ENCODE measurements at regions not wholly inside any gene's neighbourhood (a gene's known extent, or its start where the extent isn't known, plus 50 kb on each side); places are given as distances from the start of the nearest gene placed in this dataset.

- H3K4me3 Mint-ChIP-seq: no peak overlapping the region
- H3K27me3 Mint-ChIP-seq (ENCODE audit: low read depth): no peaks in the 10 kb centered on the region
- no peaks in the 10 kb centered on the region for H3K4me1 Mint-ChIP-seq
- peaks cover 30% of the 10 kb centered on the region for H3K9me3 Mint-ChIP-seq
- TF ChIP-seq KAT7 (CRISPR knock-in tag; IDR thresholded peaks at IDR 0.05; ENCODE audit: borderline replicate concordance): no peak
- no peak for TF ChIP-seq IRF1 (CRISPR knock-in tag; IDR thresholded peaks at IDR 0.05)
- TF ChIP-seq RORB (CRISPR knock-in tag; IDR thresholded peaks at IDR 0.05): no peak
- no peak for TF ChIP-seq SMAD4 (CRISPR knock-in tag; IDR thresholded peaks at IDR 0.05)
- no peak for TF ChIP-seq TEAD1 (CRISPR knock-in tag; IDR thresholded peaks at IDR 0.05)
- no peak for TF ChIP-seq ATF1 (CRISPR knock-in tag; IDR thresholded peaks at IDR 0.05)
- no peak for TF ChIP-seq FOXK1 (CRISPR knock-in tag; IDR thresholded peaks at IDR 0.05)
- TF ChIP-seq ATF6 (CRISPR knock-in tag; IDR thresholded peaks at IDR 0.05): no peak
- TF ChIP-seq NFATC4 (CRISPR knock-in tag; IDR thresholded peaks at IDR 0.05): no peak
- TF ChIP-seq CREM (CRISPR knock-in tag; IDR thresholded peaks at IDR 0.05): no peak
- H3K27ac Mint-ChIP-seq: no peak overlapping the region
- no peaks in the 10 kb centered on the region for H3K36me3 Mint-ChIP-seq
- DNase-seq (ENCODE audit: low spot score) (no peak), ATAC-seq (no peak)
- POLR2A ChIA-PET: no interaction called here
- CTCF ChIA-PET: no interaction called here
Observed at GRCh38 chr9:118721923-118722322, 647.3 kb downstream of the BRINP1 start.

- ChIA-PET CTCF (no interaction called here), POLR2A (no interaction called here)
- no peak overlapping the region for H3K4me3 Mint-ChIP-seq
- H3K9me3 Mint-ChIP-seq: peaks cover 29% of the 10 kb centered on the region
- H3K4me1 Mint-ChIP-seq: no peaks in the 10 kb centered on the region
- H3K27me3 Mint-ChIP-seq (ENCODE audit: low read depth): no peaks in the 10 kb centered on the region; the same call in 1 of the 2 replicates
- DNase-seq (ENCODE audit: low spot score) (no peak), ATAC-seq (no peak)
- peaks cover 8% of the 10 kb centered on the region for H3K36me3 Mint-ChIP-seq
- H3K27ac Mint-ChIP-seq: no peak overlapping the region
- TF ChIP-seq NFATC4 (CRISPR knock-in tag; IDR thresholded peaks at IDR 0.05): no peak
- no peak for TF ChIP-seq ZNF281 (CRISPR knock-in tag; IDR thresholded peaks at IDR 0.05)
- no peak for TF ChIP-seq NFYB (CRISPR knock-in tag; conservative IDR thresholded peaks at IDR 0.05; ENCODE audit: low read depth)
- no peak for TF ChIP-seq ATF1 (CRISPR knock-in tag; IDR thresholded peaks at IDR 0.05)
- no peak for TF ChIP-seq USF1 (CRISPR knock-in tag; IDR thresholded peaks at IDR 0.05)
Observed at GRCh38 chr9:118729981-118730380, 639.3 kb downstream of the BRINP1 start.

- Mint-ChIP-seq H3K36me3 (peaks cover 31% of the 10 kb centered on the region), H3K27me3 (ENCODE audit: low read depth) (no peaks in the 10 kb centered on the region; the same call in 1 of the 2 replicates), H3K9me3 (peaks cover 43% of the 10 kb centered on the region), H3K27ac (no peak overlapping the region), H3K4me1 (no peaks in the 10 kb centered on the region), H3K4me3 (no peak overlapping the region)
- ATAC-seq (no peak), DNase-seq (ENCODE audit: low spot score) (no peak)
- ChIA-PET CTCF (no interaction called here), POLR2A (no interaction called here)
- TF ChIP-seq ZNF512 (CRISPR knock-in tag; IDR thresholded peaks at IDR 0.05; ENCODE audit: borderline replicate concordance) (no peak), ETV6 (CRISPR knock-in tag; IDR thresholded peaks at IDR 0.05) (no peak), USF2 (CRISPR knock-in tag; IDR thresholded peaks at IDR 0.05) (no peak), SP1 (CRISPR knock-in tag; conservative IDR thresholded peaks at IDR 0.05) (no peak), NR1H2 (CRISPR knock-in tag; IDR thresholded peaks at IDR 0.05) (no peak), NFE2L1 (CRISPR knock-in tag; IDR thresholded peaks at IDR 0.05) (no peak), E2F1 (CRISPR knock-in tag; IDR thresholded peaks at IDR 0.05) (no peak)
Observed at GRCh38 chr9:118732998-118733397, 636.2 kb downstream of the BRINP1 start.

All from WTC11 (cell line).